ENCODE measurements at regions not wholly inside any gene's neighbourhood (a gene's known extent, or its start where the extent isn't known, plus 50 kb on each side); places are given as distances from the start of the nearest gene placed in this dataset.
"Not testable (repeated sequence)": the region's sequence is repeated elsewhere in the genome, so short reads cannot be mapped to it uniquely, and the experiment has no call there.

DNA sequence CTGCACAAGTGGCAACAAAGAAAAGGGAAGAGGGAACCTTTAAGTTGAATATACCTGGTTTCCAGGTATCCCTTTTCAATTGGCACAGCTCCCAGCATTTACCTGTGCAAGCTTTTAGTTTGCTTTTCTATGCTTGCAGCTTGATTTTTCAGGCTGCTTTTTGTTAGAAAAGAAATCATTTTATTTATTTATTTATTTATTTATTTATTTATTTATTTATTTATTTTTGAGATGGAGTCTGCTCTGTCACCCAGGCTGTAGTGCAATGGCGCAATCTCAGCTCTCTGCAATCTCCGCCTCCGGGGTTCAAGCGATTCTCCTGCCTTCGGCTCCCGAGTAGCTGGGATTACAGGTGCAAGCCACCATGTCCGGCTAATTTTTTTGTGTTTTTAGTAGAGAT is 587.1 kb downstream of the KCNT2 start:
- intact Hi-C loops (cut with DNase I); DNase-seq (ENCODE audit: low spot score): not testable (repeated sequence)

DNA sequence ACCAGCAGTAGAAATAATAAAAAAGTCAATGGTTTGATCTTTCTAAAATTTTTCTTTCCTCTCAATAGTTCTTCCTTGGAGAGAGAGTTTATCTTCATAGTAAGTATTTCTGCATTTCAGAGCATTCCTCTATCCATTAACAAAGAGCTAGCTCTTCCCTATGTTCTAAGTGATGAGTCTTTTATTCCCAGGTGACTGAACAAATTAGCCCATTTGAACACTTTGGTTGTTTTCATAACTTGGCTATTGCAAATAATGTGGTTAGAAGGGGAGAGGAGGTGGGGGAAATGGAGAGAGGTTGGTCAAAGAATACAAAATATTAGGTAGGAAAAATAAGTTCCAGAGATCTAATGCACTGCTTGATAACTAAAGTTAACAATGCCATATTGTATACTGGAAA is 598.9 kb downstream of the KCNT2 start:
- DNase-seq (ENCODE audit: low spot score): no peak
- intact Hi-C loops (cut with DNase I): no loop called here

DNA sequence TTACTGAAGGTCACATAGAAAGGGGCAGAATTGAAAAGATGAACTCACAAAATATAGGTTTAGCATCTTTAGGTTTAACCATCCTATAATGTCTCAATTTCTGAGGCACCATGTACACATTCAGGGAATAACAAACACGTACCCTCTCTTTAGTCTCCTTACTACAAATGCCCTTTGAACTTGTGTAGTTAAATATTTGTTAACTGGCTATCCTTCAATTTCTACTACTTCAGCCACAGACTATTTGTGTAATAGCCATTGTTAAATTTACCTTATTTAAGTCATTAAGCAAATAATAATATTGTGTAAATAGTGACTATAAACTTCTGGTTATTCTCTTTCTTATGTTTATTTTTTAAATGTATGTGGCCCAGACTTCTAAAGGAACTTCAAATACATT is 600.5 kb downstream of the KCNT2 start:
- intact Hi-C loops (cut with DNase I): no loop called here
- DNase-seq (ENCODE audit: low spot score): no peak

DNA sequence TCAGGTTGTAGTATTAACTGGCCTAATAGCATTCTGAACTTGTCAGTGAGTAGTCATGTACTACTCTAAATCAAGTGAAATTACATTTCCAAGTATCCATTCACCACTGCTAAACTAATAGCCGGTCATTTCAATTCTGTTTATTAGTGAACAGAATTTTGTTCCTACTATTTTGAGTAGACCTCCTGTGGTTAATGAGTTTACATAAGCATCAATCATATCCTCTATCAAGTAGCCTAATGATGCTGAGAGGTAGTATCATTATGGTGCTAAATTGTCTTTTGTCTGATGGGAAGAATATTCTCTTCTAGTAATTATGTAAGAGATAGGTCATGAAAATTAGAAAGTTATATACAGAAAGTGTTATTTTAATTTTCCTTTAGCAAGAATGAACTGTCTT is 602.8 kb downstream of the KCNT2 start:
- no peak for DNase-seq (ENCODE audit: low spot score)
- intact Hi-C loops (cut with DNase I): no loop called here

DNA sequence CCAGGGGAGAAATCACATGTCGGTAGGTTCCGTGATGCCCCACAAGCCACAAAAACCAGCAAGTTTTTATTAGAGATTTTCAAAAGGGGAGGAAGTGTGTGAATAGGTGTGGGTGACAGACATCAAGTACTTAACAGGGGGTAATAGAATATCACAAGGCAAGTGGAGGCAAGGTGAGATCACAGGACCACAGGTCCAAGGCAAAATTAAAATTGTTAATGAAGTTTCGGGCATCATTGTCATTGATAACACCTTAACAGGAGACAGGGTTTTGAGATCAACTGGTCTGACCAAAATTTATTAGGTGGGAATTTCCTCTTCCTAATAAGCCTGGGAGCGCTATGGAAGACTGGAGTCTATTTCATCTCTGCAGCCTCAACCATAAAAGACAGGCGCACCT is 603.9 kb downstream of the KCNT2 start:
- DNase-seq (ENCODE audit: low spot score); intact Hi-C loops (cut with DNase I): not testable (repeated sequence)

DNA sequence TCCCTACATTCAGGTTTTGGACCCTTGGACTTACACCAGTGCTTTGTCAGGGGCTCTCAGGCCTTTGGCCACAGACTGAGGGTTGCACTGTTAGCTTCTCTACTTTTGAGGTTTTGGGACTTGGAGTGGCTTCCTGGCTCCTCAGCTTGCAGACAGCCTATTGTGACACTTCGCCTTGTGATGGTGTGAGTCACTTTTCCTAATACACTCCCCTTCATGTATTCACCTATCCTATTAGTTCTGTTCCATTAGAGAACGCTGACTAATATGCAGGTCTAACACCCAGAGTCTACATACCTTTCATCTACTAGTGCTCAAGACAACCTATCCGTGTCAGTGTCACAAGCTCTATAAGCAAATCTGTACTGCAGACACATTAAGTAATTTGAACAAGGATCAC is 605.3 kb downstream of the KCNT2 start:
- intact Hi-C loops (cut with DNase I): no loop called here
- no peak for DNase-seq (ENCODE audit: low spot score)

DNA sequence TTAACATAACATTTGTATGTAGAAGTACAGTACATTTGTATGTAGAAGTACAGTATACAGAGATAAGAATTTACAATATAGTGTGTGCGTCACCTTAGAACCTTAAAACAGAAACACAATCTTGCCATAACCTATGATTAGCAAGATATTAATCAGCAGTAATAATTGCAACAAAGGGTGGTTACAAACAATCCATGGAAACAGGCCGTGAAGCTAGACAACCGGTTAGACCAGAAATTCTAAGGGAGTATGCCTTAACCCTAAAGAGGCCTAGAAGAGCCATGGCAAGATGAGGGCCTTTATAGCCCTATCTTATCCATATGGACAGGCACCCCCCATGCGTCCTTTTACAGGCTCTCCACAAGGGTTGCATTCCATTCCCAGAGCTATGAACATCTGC is 605.9 kb downstream of the KCNT2 start:
- DNase-seq (ENCODE audit: low spot score): not testable (repeated sequence)

DNA sequence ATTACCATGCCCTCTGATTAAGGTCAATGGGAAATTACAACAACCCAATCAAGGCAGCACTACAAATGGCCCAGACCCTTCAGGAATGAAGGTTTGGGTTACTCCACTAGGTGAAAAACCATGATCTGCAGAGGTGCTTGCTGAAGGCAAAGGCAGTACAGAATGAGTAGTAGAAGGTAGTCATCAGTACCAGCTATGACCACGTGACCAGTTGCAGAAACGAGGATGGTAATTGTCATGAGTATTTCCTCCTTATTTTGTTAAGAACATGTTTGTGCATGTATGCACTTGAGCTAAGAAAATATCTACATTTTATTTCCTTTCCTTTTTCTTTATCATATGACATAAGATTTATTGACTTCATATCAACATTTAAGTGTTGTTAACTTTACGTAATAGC is 607.1 kb downstream of the KCNT2 start:
- no peak for DNase-seq (ENCODE audit: low spot score)
- intact Hi-C loops (cut with DNase I): no loop called here

More for the DNA sequence above, 605.9 kb downstream of the KCNT2 start:
- intact Hi-C loops (cut with DNase I): not testable (repeated sequence)

DNA sequence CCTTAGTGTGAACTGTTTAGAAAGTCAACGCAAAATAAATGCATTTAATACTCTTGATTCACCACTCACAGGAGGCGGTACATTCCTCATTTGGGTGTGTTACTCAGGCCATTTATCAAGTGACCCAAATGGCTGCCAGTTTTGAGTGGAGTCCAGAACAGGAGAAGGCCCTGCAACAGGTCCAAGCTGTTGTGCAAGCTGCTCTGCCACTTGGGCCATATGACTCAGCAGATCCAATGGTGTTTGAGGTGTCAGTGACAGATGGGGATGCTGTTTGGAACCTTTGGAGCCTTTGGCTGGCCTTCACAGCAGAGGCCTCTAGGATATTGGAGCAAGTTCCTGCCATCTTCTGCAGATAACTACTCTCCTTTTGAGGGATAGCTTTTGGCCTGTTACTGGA is 609.2 kb downstream of the KCNT2 start:
- intact Hi-C loops (cut with DNase I): no loop called here
- no peak for DNase-seq (ENCODE audit: low spot score)

DNA sequence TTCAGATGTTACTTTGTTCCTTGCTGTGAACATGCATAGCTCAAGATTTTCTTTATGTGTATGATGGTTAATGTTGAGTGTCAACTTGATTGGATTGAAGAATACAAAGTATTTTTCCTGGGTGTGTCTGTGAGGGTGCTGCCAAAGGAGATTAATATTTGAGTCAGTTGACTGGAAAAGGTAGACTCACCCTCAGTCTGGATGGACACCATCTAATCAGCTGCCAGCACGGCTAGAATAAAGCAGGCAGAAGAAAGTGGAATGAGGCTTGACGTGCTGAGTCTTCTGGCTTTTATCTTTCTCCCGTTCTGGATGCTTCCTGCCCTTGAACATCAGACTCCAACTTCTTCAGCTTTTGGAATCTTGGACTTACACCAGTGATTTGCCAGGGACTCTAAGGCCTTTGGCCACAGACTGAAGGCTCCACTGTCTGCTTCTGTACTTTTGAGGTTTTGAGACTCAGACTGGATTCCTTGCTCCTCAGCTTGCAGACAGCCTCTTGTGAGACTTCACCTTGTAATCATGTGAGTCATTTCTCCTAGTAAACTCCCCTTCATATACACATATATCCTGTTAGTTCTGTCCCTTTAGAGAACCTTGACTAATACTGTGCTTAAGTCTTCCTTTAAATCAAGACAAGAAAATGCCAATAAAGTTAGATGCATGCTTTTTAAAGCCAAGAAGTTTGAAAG is 626.6 kb downstream of the KCNT2 start:
- intact Hi-C loops (cut with DNase I): no loop called here
- no peak for DNase-seq (ENCODE audit: low spot score)

DNA sequence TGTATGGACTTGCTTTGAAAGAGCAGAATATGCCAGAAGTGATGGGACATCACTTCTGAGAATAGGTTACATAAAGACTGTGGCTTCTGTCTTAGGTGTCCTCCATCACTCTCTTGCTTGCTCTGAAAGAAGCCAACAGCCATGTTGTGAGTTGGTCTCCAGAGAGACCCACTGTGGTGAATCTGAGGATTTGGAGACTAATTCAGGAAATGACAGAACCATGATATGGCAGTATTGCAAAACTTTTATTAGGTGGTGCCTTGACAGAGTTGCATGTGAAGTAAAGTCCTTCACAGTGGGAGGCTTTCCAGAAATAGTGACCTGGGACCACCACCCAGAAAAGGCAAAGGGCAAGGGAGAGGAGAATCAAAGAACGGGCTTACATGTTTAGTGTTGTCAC is 628.6 kb downstream of the KCNT2 start:
- no peak for DNase-seq (ENCODE audit: low spot score)

DNA sequence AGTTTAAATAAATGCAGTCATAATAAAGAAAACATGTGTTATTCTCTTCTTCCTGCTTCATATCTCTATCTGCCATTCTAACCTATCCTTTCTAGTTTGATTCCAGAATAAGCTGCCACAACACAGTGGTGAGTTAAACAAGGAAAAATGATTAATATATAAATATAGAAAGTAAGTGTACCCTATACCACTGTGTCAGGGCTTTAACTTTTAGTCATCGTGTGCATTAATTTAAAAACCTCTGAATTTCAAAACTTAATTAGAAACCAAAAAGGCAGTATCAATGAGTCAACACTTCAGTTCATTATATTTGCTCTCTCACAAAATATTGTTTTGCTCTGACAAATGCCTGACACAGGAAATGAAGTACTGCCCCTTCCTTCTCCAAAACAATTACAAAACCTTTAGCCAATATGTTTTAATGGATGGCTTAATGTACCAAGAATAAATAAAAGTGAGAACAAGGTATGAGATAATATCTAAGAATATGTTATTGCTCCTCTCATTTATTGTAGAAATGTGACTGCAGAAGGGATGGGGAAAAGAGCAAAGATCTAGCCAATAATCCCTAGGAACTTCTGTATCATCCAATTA is 634.8 kb downstream of the KCNT2 start:
- intact Hi-C loops (cut with DNase I): no loop called here
- DNase-seq (ENCODE audit: low spot score): no peak

More for the DNA sequence above, 628.6 kb downstream of the KCNT2 start:
- intact Hi-C loops (cut with DNase I): no loop called here

DNA sequence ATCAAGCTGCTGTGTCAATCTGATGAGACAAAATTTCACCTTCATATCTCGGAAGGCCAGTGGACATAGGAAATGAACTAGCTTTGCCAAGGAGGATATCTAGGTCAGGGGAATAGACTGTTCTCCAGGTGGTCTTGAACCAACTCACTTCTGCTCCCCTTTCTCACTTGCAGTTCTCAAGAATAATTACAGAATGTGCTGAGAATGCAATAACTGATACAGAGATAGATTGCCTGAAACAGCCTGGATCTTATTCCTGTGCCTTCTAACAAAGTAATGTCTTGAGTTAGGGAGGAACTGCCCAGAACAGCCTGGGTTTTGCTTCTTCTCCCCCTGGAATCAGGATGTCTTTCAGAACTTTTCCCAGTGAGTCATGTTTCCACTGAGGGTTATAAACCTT is 636.7 kb downstream of the KCNT2 start:
- intact Hi-C loops (cut with DNase I): no loop called here
- no peak for DNase-seq (ENCODE audit: low spot score)

DNA sequence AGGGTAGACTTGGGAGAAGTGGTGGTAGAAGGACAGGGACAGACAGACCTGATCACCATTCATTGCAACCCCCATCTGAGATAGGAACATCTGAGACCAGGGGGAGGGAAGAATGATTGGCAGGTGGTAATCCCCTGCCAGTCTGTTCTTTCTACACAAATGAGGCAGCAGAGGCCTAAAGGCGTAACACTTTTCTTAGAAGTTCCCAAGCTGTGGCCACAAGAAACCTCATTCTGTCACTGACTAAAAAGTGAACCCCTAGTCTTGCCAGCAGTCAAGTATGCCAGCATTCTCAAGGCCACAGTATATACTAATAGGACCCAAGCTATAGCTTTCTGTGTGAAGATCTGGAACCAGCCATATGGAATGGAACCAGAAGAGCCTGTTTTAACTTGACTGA is 638.0 kb downstream of the KCNT2 start:
- intact Hi-C loops (cut with DNase I): no loop called here
- DNase-seq (ENCODE audit: low spot score): no peak

DNA sequence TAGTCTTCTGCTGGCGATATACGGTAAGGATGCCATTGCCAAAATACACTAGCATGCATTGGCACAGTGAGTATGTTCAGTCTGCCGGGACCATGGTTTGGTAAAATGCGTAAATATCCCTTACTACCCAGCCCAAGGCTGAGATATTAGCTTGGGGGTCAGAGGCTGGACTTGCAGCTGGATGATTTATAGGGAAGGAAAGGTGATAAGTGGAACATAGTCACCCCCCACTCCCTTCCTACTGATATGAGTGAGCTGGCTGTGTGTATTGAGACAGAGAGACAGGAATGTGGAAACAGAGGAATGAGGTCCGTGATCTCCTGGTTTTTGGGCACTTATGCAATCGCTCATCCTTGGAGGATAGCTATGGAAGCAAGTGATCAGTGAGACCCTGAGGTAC is 642.8 kb downstream of the KCNT2 start:
- intact Hi-C loops (cut with DNase I): no loop called here
- no peak for DNase-seq (ENCODE audit: low spot score)

DNA sequence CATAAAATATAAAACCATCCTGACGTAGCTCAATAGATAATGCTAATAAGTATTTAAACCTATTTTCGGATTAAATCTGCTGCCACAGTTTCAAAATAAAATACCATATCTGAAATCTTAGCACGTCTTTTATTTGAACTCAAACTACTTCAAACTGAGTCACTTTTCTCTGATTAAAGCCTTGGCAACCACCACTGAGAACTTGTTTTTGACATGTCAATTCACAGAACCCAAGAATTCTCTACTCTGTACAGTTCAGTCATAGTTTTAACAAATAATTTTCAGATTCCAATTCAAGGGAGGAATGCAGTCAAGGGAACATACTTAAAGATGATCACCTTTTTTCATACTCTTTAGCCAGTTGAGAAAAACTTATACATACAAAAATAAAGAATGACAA is 643.2 kb downstream of the KCNT2 start:
- intact Hi-C loops (cut with DNase I): no loop called here

DNA sequence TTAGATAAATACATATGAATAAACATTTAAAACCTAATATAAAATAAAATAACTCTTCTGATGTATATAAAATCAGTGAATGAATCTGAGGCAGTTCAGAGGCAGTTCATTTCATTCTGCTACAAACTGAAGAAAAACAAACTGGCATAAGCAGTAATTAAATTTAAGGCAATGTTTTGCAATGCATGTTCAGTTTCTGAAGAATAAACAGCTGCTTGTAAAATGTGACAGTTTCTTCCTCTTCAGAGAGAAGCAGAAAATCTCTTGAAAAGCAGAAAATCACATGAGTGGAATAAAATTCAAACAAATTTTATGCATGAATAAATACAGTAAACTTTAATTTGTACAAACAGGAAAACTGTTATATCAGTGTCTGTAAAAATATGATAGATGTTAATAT is 643.7 kb downstream of the KCNT2 start:
- intact Hi-C loops (cut with DNase I): no loop called here
- DNase-seq (ENCODE audit: low spot score): no peak

More for the DNA sequence above, 643.2 kb downstream of the KCNT2 start:
- no peak for DNase-seq (ENCODE audit: low spot score)

DNA sequence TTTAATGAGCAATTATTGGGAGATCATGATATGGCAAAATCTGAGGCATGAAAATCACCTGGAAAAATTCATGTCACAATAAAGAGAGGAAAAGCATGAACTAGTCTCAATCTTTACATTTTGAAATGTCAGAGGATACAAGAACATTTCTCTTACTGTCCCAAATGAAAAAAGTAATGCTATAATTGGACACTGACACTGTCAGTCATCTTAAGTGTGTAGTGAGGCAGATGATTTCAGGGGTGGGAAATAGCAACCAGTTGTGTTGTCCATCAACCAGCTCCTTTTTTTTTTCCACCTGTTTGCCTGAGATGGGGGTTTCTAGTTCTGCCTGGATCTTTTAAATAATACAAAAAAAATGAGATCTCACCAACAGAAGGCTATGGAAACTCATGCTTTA is 646.2 kb downstream of the KCNT2 start:
- intact Hi-C loops (cut with DNase I): no loop called here
- DNase-seq (ENCODE audit: low spot score): no peak

DNA sequence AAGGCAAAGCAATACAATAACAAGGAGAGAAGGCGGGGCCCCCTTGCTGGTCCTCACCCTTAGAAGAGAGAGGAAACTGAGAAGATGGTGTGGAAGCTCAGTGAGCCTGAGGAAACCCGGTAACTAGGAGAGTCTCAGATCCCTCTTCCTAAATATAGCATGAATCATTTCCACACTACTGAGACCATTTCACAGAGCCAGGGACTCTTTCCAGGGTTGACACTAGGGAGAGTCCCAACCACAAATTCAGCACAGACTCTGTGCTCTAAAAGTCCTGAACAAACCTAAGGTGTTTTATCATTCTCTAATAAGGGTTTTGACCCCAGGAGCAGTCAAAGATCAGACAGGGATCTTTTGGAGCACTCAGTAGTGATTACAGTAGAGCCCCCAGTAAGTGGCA is 647.7 kb downstream of the KCNT2 start:
- DNase-seq (ENCODE audit: low spot score): no peak
- intact Hi-C loops (cut with DNase I): no loop called here

DNA sequence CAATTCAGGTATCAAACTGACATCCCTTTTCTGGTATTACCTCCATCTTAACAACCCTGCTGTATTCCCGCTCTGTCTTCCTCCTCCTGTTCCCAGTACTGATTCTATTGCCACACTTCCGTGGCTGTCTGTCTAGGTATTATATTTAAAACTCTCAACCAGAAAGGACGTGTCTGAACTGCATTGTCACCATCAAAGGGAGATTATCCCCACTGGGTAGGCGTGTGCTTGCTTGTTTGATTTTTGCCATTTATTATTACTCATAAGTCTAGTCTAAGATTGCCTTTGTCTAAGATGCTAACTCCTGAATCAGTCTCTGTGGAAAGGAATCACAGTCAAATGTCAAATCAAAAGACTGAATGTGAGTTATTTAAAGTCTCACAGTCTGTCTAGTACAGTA is 650.1 kb downstream of the KCNT2 start:
- DNase-seq (ENCODE audit: low spot score): no peak
- intact Hi-C loops (cut with DNase I): no loop called here

DNA sequence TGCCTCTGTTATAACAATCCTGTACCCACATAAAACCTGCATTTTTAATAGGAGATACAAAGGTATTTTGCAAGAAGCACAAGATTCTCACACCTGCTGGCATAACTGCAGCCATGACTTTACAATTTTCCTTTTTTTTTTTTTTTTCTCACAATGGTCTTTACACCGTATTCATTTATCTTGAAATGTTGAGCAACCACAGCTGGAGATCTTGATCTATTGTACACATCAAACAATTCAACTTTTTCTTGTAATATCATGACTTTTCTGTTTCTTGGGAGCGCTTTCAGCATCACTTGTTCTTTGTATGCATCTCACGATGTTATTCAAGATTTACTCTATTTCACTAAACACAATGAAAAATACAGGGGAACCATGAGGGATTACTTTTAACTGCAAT is 651.4 kb downstream of the KCNT2 start:
- intact Hi-C loops (cut with DNase I): no loop called here
- no peak for DNase-seq (ENCODE audit: low spot score)

DNA sequence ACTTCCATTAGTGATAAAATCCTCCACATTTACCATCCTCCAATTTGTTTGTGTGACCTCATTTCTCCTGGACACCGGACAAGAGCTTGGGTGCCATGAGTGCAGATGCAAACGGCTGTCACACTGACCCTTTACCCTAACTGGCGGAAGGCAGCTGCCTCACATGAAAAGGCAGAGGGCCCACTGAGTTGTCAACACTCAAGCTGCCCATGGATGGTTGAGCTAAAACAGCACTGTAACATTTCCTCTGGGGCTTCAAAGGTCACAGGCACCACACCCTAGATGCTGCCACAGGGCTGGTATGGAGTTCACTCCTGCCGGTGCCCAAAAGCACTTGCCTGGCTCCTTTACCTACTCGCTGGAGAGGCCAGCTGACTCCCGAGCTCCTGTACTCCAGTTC is 653.4 kb downstream of the KCNT2 start:
- intact Hi-C loops (cut with DNase I): no loop called here
- no peak for DNase-seq (ENCODE audit: low spot score)
